ENCODE measurements at regions not wholly inside any gene's neighbourhood (a gene's known extent, or its start where the extent isn't known, plus 50 kb on each side); places are given as distances from the start of the nearest gene placed in this dataset.

DNA sequence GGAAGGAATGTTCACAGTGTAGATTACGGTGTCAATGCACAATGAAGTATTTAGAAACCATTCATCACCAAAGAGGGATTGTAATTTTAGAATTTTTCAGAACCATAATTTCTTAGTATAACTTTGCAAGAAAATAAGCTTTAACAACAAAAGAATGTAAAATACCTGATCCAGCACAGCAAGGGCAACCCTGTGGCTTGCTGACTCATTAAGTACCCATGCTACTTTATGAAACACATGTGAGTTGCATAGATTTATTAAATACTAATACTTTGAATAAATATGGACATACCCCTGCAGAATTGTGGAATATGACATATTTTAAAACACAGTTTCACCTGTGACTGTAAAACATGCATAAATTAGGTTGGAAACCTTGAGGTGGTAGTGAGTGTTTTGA, 281.3 kb downstream of the ZNF248 start:
- H3K36me3 ChIP-seq (ENCODE audit: low read depth, missing control alignments) = no peaks in the 10 kb centered on the region
- DNase-seq = no peak
- no peaks in the 10 kb centered on the region for H3K9me3 ChIP-seq
- TF ChIP-seq, protein P1, sequence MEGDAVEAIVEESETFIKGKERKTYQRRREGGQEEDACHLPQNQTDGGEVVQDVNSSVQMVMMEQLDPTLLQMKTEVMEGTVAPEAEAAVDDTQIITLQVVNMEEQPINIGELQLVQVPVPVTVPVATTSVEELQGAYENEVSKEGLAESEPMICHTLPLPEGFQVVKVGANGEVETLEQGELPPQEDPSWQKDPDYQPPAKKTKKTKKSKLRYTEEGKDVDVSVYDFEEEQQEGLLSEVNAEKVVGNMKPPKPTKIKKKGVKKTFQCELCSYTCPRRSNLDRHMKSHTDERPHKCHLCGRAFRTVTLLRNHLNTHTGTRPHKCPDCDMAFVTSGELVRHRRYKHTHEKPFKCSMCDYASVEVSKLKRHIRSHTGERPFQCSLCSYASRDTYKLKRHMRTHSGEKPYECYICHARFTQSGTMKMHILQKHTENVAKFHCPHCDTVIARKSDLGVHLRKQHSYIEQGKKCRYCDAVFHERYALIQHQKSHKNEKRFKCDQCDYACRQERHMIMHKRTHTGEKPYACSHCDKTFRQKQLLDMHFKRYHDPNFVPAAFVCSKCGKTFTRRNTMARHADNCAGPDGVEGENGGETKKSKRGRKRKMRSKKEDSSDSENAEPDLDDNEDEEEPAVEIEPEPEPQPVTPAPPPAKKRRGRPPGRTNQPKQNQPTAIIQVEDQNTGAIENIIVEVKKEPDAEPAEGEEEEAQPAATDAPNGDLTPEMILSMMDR (IDR thresholded peaks at IDR 0.05) = no peak
- no peak for TF ChIP-seq POLR2A (IDR thresholded peaks at IDR 0.05)
- no peak overlapping the region for H3K27ac ChIP-seq
- H3K27me3 ChIP-seq = no peaks in the 10 kb centered on the region
- no peak overlapping the region for H3K4me3 ChIP-seq
- 67 to 72% methylated on average over 1 of the region's 1 CpG for WGBS, 2 donors
- H3K4me1 ChIP-seq = no peaks in the 10 kb centered on the region
- intact Hi-C loops (cut with DNase I; ENCODE audit: low total_unique reads) = no loop called here

DNA sequence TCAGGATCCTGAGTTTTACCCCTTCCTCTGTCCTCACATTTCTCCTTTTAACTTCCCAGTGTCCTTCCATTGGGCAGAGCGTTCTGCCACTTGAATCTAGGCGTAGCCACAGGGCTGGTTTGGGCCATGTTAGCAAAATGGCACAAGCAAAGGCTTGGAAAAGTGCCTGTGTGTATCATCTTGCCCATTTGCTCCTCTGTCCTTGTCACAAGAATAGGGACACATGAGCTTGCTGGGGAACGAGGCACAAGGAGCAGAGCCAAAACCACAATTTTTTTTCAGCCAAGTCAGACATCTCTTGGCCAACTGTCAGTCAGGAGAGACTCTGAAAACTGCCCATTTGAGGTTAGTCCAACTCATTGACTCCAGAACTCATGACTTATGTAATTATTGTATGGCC, 285.2 kb downstream of the ZNF248 start:
- H3K27ac ChIP-seq = no peak overlapping the region
- DNase-seq = no peak
- no peaks in the 10 kb centered on the region for H3K27me3 ChIP-seq
- intact Hi-C loops (cut with DNase I; ENCODE audit: low total_unique reads) = no loop called here
- TF ChIP-seq POLR2A (IDR thresholded peaks at IDR 0.05) = no peak
- TF ChIP-seq, protein P1 (IDR thresholded peaks at IDR 0.05) = no peak
- no peaks in the 10 kb centered on the region for H3K9me3 ChIP-seq
- H3K36me3 ChIP-seq (ENCODE audit: low read depth, missing control alignments) = no peaks in the 10 kb centered on the region
- H3K4me1 ChIP-seq = no peaks in the 10 kb centered on the region
- no peak overlapping the region for H3K4me3 ChIP-seq
- 45 to 53% methylated on average over 3 of the region's 3 CpGs for WGBS, 2 donors

DNA sequence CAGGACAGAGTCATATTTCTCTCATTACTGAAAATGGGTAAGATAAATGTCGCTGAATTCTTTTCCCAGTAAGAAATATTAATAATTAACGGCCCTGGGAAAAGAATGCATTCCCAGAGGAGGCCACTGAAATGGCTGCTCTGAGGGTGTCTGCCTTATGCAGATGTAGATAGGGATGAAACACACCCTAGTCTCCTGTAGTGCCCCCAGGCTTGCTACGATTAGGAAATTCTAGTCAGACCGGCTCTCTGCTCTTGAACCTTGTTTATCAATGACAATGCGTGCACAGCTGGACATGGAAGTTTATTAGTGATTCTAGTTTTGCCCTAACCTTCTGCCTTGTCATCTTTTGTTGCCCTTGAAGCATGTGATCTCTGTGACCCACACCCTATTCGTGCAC, 291.1 kb downstream of the ZNF248 start:
- DNase-seq = no peak
- Histone ChIP-seq H3K4me3 (no peak overlapping the region), H3K4me1 (no peaks in the 10 kb centered on the region), H3K27ac (no peak overlapping the region), H3K36me3 (ENCODE audit: low read depth, missing control alignments) (no peaks in the 10 kb centered on the region), H3K9me3 (no peaks in the 10 kb centered on the region), H3K27me3 (no peaks in the 10 kb centered on the region)
- intact Hi-C loops (cut with DNase I; ENCODE audit: low total_unique reads) = no loop called here
- no peak for TF ChIP-seq POLR2A (IDR thresholded peaks at IDR 0.05)
- TF ChIP-seq, protein P1 (IDR thresholded peaks at IDR 0.05) = no peak
- WGBS, 2 donors = 82 to 84% methylated on average over 6 of the region's 6 CpGs

DNA sequence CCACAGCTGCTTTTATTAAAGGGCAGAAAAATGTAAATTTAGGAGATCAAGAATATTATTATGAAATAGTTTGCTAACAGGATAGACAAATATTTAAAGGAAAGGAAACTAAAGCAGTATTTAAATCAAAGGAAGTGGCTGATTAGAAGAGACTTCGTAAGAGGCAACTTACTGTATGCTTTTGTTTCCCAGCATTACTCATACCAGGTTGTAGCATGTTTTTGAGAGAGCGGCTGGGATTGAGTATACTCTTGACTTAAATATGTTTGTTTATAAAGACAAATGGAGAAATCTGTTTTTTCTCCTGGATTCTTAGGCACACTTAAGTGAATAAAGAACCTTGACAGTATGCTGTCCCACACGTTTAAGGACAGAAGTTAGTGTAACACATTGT, 293.7 kb downstream of the ZNF248 start:
- no peak for TF ChIP-seq POLR2A (IDR thresholded peaks at IDR 0.05)
- TF ChIP-seq, protein P1 (IDR thresholded peaks at IDR 0.05) = no peak
- Histone ChIP-seq H3K4me1 (no peaks in the 10 kb centered on the region), H3K36me3 (ENCODE audit: low read depth, missing control alignments) (no peaks in the 10 kb centered on the region), H3K4me3 (no peak overlapping the region), H3K27me3 (no peaks in the 10 kb centered on the region), H3K9me3 (no peaks in the 10 kb centered on the region), H3K27ac (no peak overlapping the region)
- 37 to 52% methylated on average over 3 of the region's 3 CpGs for WGBS, 2 donors
- intact Hi-C loops (cut with DNase I; ENCODE audit: low total_unique reads) = no loop called here
- no peak for DNase-seq

DNA sequence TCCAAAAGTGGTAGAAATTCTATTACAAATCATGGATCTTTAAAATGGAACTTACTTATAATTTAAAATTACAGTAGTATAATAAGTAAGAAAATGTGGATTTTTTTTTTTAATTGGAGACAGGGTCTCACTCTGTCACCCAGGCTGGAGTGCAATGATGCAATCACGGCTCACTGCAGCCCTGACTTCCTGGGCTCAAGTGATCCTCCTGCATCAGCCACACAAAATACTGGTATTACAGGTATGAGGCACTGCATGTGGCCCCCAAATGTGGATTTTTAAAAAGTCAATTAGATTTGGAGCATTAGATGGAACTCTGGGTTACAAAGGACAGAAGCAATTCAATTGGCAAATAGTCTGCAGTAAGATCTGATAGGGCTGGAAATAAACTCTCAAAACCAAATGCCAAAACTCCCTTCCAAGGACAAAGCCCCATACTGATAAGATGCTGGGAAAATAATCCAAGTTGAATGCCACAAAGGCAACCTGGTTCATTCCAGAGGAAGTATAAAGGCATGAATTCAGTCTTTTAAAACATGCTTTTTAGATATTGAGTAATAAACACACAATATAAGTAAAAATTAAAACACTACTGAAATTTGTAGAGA, 294.2 kb downstream of the ZNF248 start:
- no peak overlapping the region for H3K27ac ChIP-seq
- TF ChIP-seq POLR2A (IDR thresholded peaks at IDR 0.05) = no peak
- TF ChIP-seq, protein P1 (IDR thresholded peaks at IDR 0.05) = no peak
- no peak overlapping the region for H3K4me3 ChIP-seq
- intact Hi-C loops (cut with DNase I; ENCODE audit: low total_unique reads) = no loop called here
- no peaks in the 10 kb centered on the region for H3K4me1 ChIP-seq
- H3K36me3 ChIP-seq (ENCODE audit: low read depth, missing control alignments) = no peaks in the 10 kb centered on the region
- WGBS, 2 donors = 67 to 79% methylated on average over 1 of the region's 1 CpG
- no peaks in the 10 kb centered on the region for H3K9me3 ChIP-seq
- no peak for DNase-seq
- no peaks in the 10 kb centered on the region for H3K27me3 ChIP-seq
